ENCODE measurements at regions not wholly inside any gene's neighbourhood (a gene's known extent, or its start where the extent isn't known, plus 50 kb on each side); places are given as distances from the start of the nearest gene placed in this dataset.

GRCh38 chr1:37243368-37244082, 209.2 kb upstream of the GRIK3 start:
- no peak for DNase-seq

- DNase-seq: no peak
These were observed 209.8 kb upstream of the GRIK3 start for GRCh38 chr1:37244083-37244480.

DNA sequence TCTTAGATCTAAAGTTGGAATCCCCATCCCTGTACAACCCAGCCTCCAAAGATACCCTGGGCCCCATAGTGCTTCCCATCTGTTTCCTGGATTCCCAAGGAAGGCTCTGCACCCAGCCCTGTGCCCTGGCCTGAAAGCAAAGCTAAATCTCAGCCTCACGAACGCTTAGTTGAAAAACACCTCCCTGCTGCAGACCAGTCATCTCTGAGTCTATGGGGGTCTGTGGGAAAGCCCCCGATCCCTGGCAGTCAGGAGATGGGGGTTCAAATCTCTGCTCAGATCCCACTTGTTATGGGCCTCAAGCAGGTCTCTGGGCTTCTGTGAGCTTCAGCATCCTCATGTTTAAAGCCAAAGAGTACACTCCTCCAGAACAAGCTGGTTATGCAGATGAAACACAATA, 210.5 kb upstream of the GRIK3 start:
- no peak for DNase-seq

GRCh38 chr1:37246631-37247030, 212.3 kb upstream of the GRIK3 start:
- DNase-seq: no peak

GRCh38 chr1:37250371-37250770, 216.1 kb upstream of the GRIK3 start:
- no peak for DNase-seq

- no peak for DNase-seq
These were observed 219.1 kb upstream of the ZC3H12A start for GRCh38 chr1:37255136-37255795.

DNA sequence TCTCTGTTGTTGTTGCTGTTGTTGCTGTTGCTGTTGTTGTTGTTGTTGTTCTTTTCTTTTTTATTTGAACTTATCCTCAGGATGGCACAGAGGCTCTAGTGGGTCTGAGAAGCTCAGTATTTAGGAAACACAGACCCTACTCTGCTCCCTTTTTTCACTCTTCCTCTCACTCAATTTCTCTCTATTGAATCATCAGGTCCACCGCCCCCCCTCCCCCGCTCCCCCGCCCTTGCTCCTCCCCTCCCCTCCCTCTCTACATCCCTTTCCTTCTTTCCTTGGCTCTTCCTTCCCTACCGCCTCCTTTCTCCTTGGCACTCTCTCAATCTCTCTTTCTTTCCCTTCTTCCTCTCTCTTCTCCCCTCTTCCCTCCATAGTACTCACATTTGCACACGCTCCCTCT, 218.5 kb upstream of the ZC3H12A start:
- no peak for DNase-seq

GRCh38 chr1:37257646-37258045, 216.7 kb upstream of the ZC3H12A start:
- DNase-seq: no peak

DNA sequence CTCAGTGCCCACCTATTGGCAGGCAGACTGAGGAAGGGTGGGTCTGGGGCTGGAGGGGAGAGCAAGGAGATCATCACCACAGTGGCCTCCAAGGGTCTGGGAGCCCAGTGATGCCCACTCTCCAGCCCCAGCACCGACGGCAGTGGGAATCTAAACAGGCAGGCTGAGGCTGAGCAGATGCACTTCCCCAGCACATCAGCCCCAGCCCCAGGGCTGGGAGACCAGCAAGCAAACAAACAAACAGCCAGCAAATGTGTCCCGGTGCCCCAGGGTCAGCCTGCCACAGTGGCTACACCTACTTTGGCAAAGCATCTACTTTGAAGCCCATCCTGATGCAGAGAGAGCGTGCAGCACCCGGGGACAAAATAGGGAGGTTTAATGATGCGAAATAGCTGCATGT, 216.3 kb upstream of the ZC3H12A start:
- no peak for DNase-seq

DNA sequence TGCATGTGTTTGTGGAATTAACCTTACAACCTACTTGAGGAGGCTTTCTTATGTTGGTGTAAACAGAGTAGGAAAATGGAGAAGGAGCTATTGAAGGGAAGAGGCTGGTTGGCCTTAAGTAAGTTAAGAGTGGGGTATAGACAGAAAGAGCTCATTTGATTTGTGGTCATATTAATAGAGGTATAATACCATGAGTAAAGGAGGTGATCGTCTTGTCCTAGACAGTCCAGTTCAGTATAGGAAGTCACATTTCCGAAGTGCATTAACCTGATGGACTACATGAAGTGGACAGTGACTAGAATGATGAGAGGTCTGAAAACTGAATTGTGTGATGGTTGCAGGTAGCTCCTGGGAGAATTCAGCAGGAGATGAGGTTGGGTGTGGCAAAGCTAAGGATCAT, 215.4 kb upstream of the ZC3H12A start:
- no peak for DNase-seq

GRCh38 chr1:37261129-37261528, 213.3 kb upstream of the ZC3H12A start:
- DNase-seq: no peak

DNA sequence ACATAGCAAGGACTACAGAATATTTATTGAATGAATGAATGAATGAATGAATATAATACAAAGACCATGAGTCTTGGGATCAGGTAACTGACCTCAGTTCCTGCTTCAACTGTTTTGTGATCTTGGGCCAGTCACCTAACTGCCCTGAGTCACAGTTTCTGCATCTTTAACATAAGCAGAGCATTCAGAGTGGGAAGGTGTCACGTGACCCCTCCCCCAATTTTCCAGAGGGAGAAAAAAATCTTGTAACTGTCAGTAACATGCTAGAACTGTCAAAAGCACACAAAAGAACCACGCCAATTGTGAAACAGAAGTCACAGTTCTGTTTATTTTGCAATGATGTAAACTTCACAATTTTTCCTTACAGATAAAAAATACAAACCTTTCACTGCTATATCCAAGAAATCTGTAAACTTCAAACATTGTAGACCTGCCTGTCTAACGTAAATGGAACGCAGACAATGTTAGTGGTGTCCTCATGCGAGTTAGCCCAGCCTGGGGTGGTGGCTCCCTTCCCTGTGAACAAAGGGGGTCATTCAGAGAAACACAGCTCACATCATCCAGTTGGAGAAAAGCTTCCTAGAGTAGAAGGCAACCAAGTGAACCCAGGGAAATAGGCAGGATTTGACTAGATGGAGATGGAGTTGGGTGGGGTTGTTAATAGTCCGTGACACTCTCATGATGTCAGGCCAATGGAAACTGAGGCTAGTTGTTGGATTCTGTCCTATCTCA, 211.8 kb upstream of the ZC3H12A start:
- no peak for DNase-seq

GRCh38 chr1:37265156-37265555, 209.2 kb upstream of the ZC3H12A start:
- DNase-seq: no peak

DNA sequence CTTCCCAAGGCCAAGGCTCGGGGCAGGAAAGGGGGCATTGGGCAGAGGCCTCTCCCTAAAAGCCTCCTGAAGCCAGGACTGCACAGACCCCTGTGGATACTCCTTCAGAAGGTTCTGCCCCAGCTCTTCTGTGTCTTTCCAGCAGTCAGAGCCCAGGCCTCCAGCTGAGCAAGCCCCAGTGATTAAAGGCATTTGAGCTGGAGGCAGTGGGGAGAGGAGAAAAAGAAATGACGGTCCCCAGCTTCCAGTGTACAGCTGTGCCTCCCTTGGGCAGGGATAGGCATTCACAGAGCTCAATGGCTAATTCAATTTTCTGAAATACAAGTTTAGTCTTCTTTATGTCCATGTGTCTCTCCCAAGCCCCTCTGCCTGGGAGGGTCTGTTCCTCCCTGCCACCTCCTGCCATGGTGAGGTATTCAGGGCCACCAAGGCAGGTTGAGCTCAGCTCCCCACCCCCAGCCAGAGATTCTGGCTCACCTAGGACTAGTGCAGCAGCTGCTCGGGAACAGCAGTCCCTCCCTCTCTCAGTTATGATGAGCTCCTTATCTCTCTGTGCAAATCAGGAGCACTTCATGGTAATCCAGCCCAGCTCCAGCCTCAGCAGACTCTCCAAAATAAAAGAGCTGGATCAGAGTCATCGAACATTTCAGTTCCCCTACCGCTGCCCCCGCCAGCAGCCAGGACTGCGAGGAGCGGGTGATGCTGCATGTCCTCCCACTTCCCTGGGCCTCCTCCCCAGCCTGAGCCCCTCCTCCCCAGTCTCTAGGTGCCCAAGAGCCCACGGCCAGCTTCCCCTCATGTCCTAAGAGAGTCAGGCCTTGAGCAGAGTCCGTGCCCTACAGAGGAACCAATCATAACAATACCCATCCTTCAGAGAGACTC, 208.4 kb upstream of the ZC3H12A start:
- DNase-seq: no peak

GRCh38 chr1:37267111-37267835, 207.1 kb upstream of the ZC3H12A start:
- DNase-seq: no peak

- DNase-seq: no peak
These were observed 203.7 kb upstream of the ZC3H12A start for GRCh38 chr1:37270639-37271038.

- DNase-seq: no peak
These were observed 201.8 kb upstream of the ZC3H12A start for GRCh38 chr1:37272626-37273025.

DNA sequence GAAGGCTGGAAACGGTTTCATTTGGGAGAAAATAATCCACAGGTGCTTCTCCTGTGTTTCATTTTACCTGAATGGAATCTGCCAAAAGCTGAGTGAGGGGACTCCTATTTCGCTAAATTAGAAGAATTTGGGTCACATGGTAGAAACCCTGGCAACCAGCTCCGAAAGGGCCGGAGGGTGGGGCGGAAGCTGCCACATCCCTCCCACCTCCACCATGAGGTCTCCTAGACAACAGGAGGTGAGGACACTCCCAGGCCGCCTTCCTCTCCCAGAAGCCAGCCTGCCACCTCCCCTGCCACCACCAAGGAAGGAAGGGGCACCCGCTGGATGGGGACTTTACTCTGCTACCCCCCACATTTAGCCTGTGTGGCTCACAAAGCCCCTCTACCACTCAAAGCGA, 199.9 kb upstream of the ZC3H12A start:
- DNase-seq: no peak

DNA sequence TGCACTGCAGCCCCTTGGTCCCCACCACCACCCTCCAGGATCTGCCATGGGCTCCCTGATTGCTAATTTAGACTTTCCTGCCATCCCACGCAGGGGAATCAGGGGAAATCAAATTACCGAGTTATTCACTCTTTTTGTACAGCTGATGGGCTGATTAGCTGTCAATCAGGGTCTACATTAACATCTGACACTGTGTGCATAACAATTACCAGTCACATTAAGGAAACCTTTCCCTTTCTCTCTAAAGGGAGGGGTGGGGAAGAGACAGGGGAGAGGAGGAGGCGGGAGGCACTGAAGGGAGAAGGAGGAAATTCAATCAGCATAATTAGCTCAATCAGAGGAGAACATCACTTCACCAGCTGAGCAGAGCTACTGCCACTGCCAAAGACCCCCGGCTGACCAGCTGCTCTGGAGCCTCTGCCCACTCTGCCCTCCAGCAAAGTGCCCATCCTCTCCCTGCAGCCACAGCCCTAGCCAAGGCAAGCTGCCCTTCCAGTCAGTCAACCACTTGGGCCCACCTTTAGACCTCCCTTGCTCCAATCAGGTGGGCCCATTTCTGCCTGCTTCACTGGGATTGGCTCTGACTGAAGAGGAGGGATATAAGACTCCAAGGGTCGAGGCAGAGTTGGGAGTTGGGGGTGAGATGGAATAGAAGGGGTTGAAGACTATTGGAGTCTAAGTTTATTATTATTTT, 199.3 kb upstream of the ZC3H12A start:
- DNase-seq: no peak

DNA sequence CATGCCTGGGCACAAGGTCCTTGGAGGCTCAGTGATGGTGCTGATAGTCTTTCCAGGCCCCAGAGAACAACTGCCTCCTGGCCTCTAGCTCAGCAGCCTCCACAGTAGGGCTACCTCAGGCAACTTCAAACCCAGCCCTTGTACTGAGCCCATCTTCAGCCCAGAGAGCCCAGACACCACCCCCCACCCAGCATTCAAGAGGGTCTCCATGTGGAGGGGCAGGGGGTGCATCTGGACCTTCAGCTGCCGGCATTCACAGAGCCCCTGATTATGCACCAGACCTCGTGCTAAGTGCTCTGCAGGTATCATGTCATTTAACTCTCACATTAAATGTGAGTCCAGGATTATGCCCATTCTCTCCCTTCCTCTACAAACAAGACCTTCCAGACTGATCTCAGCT, 197.0 kb upstream of the ZC3H12A start:
- DNase-seq: no peak

- DNase-seq: no peak
These were observed 193.0 kb upstream of the ZC3H12A start for GRCh38 chr1:37281354-37281753.

- no peak for DNase-seq
These were observed 191.6 kb upstream of the ZC3H12A start for GRCh38 chr1:37282764-37283163.
